HCT116 (cell line): ENCODE measurements at regions not wholly inside any gene's neighbourhood (a gene's known extent, or its start where the extent isn't known, plus 50 kb on each side); places are given as distances from the start of the nearest gene placed in this dataset.

Source experiments
- EZH2 ChIP-seq: fragments of 200-600 bp; sonication (generic); IDR thresholded peaks from 2 replicates; pipeline ENCODE4 v1.6.1; 2017; ENCODE audit warnings: antibody characterized with exemption, mixed run types
- POLR2A ChIP-seq: IDR thresholded peaks from 2 replicates; pipeline ENCODE4 v1.7.0; 2011; ENCODE audit warnings: borderline replicate concordance; ENCODE audit not compliant: insufficient read depth, insufficient read length; ENCODE audit errors: extremely low read depth
- RAD21 ChIP-seq: IDR thresholded peaks from 2 replicates; pipeline ENCODE4 v1.6.1; 2012; ENCODE audit warnings: low read depth, mild to moderate bottlenecking
- TF ChIP-seq, protein P1 (sequence below), 3 experiments: fragments of 200-600 bp in 1 of 3; sonication (generic) in 1 of 3; IDR thresholded peaks in 2 of 3; conservative IDR thresholded peaks in 1 of 3; 2 replicates each; pipeline ENCODE4 v1.5.1; 2012 to 2017; ENCODE audit warnings: low read depth in 2 of 3, low read length in 2 of 3, antibody characterized with exemption in 1 of 3, borderline replicate concordance in 1 of 3, control low read depth in 1 of 3, mild to moderate bottlenecking in 1 of 3, mixed read lengths in 1 of 3, mixed run types in 1 of 3, moderate library complexity in 1 of 3; ENCODE audit not compliant: insufficient read depth in 1 of 3
- TF ChIP-seq, protein P2 (sequence below): IDR thresholded peaks from 2 replicates; pipeline ENCODE4 v1.6.1; 2012; ENCODE audit warnings: low read depth

DNA sequence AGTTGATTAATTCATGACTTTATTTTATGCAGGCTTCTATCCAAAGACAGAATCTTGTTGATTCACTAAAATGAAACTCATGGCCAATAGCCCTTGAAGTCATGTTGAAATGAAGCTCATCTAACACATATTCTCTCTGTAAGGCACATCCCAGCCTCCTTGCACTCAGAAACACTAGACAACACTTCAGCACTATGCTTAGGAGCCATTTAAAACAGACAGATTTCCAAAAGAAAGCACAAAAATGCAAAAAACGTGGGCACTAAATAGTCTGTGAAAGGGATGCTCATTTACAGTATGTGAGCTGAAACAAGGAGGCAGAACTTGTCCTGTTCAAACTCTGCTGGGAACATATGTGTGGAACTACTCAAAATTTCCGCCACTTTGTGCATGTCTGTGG, 124.4 kb downstream of the MYCN start:
- TF ChIP-seq EZH2 (no peak), RAD21 (no peak), POLR2A (no peak)
- TF ChIP-seq, protein P1, sequence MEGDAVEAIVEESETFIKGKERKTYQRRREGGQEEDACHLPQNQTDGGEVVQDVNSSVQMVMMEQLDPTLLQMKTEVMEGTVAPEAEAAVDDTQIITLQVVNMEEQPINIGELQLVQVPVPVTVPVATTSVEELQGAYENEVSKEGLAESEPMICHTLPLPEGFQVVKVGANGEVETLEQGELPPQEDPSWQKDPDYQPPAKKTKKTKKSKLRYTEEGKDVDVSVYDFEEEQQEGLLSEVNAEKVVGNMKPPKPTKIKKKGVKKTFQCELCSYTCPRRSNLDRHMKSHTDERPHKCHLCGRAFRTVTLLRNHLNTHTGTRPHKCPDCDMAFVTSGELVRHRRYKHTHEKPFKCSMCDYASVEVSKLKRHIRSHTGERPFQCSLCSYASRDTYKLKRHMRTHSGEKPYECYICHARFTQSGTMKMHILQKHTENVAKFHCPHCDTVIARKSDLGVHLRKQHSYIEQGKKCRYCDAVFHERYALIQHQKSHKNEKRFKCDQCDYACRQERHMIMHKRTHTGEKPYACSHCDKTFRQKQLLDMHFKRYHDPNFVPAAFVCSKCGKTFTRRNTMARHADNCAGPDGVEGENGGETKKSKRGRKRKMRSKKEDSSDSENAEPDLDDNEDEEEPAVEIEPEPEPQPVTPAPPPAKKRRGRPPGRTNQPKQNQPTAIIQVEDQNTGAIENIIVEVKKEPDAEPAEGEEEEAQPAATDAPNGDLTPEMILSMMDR (IDR thresholded peaks at IDR 0.05 in 2 of 3, conservative IDR thresholded peaks at IDR 0.05 in 1 of 3; ENCODE audit: borderline replicate concordance in 1 of 3, insufficient read depth in 1 of 3, low read depth in 2 of 3, low read length in 2 of 3), result no peak
- TF ChIP-seq, protein P2, sequence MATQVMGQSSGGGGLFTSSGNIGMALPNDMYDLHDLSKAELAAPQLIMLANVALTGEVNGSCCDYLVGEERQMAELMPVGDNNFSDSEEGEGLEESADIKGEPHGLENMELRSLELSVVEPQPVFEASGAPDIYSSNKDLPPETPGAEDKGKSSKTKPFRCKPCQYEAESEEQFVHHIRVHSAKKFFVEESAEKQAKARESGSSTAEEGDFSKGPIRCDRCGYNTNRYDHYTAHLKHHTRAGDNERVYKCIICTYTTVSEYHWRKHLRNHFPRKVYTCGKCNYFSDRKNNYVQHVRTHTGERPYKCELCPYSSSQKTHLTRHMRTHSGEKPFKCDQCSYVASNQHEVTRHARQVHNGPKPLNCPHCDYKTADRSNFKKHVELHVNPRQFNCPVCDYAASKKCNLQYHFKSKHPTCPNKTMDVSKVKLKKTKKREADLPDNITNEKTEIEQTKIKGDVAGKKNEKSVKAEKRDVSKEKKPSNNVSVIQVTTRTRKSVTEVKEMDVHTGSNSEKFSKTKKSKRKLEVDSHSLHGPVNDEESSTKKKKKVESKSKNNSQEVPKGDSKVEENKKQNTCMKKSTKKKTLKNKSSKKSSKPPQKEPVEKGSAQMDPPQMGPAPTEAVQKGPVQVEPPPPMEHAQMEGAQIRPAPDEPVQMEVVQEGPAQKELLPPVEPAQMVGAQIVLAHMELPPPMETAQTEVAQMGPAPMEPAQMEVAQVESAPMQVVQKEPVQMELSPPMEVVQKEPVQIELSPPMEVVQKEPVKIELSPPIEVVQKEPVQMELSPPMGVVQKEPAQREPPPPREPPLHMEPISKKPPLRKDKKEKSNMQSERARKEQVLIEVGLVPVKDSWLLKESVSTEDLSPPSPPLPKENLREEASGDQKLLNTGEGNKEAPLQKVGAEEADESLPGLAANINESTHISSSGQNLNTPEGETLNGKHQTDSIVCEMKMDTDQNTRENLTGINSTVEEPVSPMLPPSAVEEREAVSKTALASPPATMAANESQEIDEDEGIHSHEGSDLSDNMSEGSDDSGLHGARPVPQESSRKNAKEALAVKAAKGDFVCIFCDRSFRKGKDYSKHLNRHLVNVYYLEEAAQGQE, result no peak
